H1 (cell line): ENCODE measurements at regions not wholly inside any gene's neighbourhood (a gene's known extent, or its start where the extent isn't known, plus 50 kb on each side); places are given as distances from the start of the nearest gene placed in this dataset.

Experiments
- CTCF ChIA-PET: fragments of 300-600 bp; sonication (Branson Sonifier 250); formaldehyde crosslinking; loops from one replicate; lab custom pipeline; 2021; ENCODE audit not compliant: partially characterized antibody; lab: Charles Lee
- POLR2A ChIA-PET: fragments of 300-600 bp; sonication (Branson Sonifier 250); formaldehyde crosslinking; loops from one replicate; lab custom pipeline; 2021; ENCODE audit warnings: inconsistent platforms; ENCODE audit not compliant: partially characterized antibody; lab: Charles Lee
- DNase-seq, 2 experiments: peaks; one replicate each; pipeline versions ENCODE4 v3.0.0 to v3.0.0-alpha.2; 2010 to 2022; ENCODE audit warnings: low spot score in 2 of 2, low read depth in 1 of 2, mixed read lengths in 1 of 2
- FAIRE-seq: peaks from 2 replicates; lab custom pipeline; 2011; peaks lifted over from hg19 to GRCh38; lab: Jason Lieb, UNC
- H2AFZ ChIP-seq: 2 replicates; pipeline ENCODE4 v1.8.1; 2012; ENCODE audit warnings: low read length, inconsistent platforms
- H2AK5ac ChIP-seq: 2 replicates; pipeline ENCODE4 v1.6.1; 2013; ENCODE audit warnings: low read depth, low read length
- H2BK120ac ChIP-seq: replicated peaks from 2 replicates; pipeline ENCODE3; 2013; ENCODE audit warnings: low read depth, low read length, inconsistent platforms
- H2BK12ac ChIP-seq: 2 replicates; pipeline ENCODE4 v1.6.1; 2013; ENCODE audit warnings: low read depth, low read length
- H2BK15ac ChIP-seq: 2 replicates; pipeline ENCODE4 v1.6.1; 2013; ENCODE audit warnings: low read length
- H2BK20ac ChIP-seq: 2 replicates; pipeline ENCODE4 v1.6.1; 2013; ENCODE audit warnings: low read length
- H2BK5ac ChIP-seq: 2 replicates; pipeline ENCODE4 v1.6.1; 2013; ENCODE audit warnings: low read depth, low read length
- H3K14ac ChIP-seq: 2 replicates; pipeline ENCODE4 v1.6.1; 2013; ENCODE audit warnings: inconsistent platforms; ENCODE audit not compliant: insufficient read length
- H3K18ac ChIP-seq: 2 replicates; pipeline ENCODE4 v1.6.1; 2013; ENCODE audit warnings: low read length; ENCODE audit errors: extremely low read depth
- H3K23ac ChIP-seq: 2 replicates; pipeline ENCODE4 v1.6.1; 2013; ENCODE audit warnings: inconsistent platforms; ENCODE audit not compliant: insufficient read length
- H3K23me2 ChIP-seq: 2 replicates; pipeline ENCODE4 v1.6.1; 2013; ENCODE audit warnings: low read depth, low read length
- H3K27ac ChIP-seq: 2 replicates; pipeline ENCODE4 v1.6.1; 2011; ENCODE audit warnings: low read depth, low read length, inconsistent platforms
- H3K27me3 ChIP-seq, 4 experiments: replicated peaks in 1 of 4; 1 replicate in 1 of 4; 2 replicates in 3 of 4; pipeline versions ENCODE4 v1.6.1 to v1.8.1; 2011 to 2013; ENCODE audit warnings: low read length in 3 of 4, mild to moderate bottlenecking in 3 of 4, inconsistent platforms in 2 of 4, mixed read lengths in 2 of 4, moderate library complexity in 1 of 4; ENCODE audit not compliant: control insufficient read depth in 3 of 4, insufficient read depth in 3 of 4; ENCODE audit errors: extremely low read depth in 1 of 4
- H3K36me3 ChIP-seq, 4 experiments: 2 replicates each; pipeline versions ENCODE4 v1.6.1 to v1.8.1; 2011 to 2013; ENCODE audit warnings: mild to moderate bottlenecking in 4 of 4, low read length in 3 of 4, moderate library complexity in 2 of 4, control low read depth in 1 of 4, inconsistent platforms in 1 of 4; ENCODE audit not compliant: insufficient read depth in 4 of 4, control insufficient read depth in 2 of 4
- H3K4ac ChIP-seq: replicated peaks from 2 replicates; pipeline ENCODE3; 2013; ENCODE audit warnings: low read length, low read depth, mixed read lengths, inconsistent platforms; ENCODE audit not compliant: insufficient read length
- H3K4me1 ChIP-seq, 4 experiments: replicated peaks in 1 of 4; 1 replicate in 1 of 4; 2 replicates in 3 of 4; pipeline versions ENCODE4 v1.6.1 to v1.8.1; 2011 to 2013; ENCODE audit warnings: low read length in 3 of 4, inconsistent platforms in 2 of 4, mixed read lengths in 1 of 4; ENCODE audit not compliant: insufficient read depth in 4 of 4, control insufficient read depth in 3 of 4
- H3K4me2 ChIP-seq, 2 experiments: 2 replicates each; pipeline versions ENCODE4 v1.6.1 to v1.8.1; 2011 to 2013; ENCODE audit warnings: low read depth in 2 of 2, low read length in 2 of 2, control low read depth in 1 of 2, inconsistent platforms in 1 of 2, mild to moderate bottlenecking in 1 of 2; ENCODE audit not compliant: insufficient read depth in 1 of 2
- H3K4me3 ChIP-seq, 4 experiments: fragments of 200-600, 300-600 bp in 1 of 4; sonication (generic), shearing (Covaris generic), sonication (Bioruptor Twin) in 1 of 4; 2 replicates each; pipeline versions ENCODE4 v1.5.1 to v1.8.1; 2011 to 2016; ENCODE audit warnings: low read length in 4 of 4, low read depth in 3 of 4, control low read depth in 2 of 4, inconsistent platforms in 2 of 4, mild to moderate bottlenecking in 2 of 4, mixed read lengths in 1 of 4, moderate library complexity in 1 of 4; ENCODE audit not compliant: insufficient read depth in 2 of 4; ENCODE audit errors: extremely low read depth in 1 of 4
- H3K56ac ChIP-seq: replicated peaks from 2 replicates; pipeline ENCODE3; 2013; ENCODE audit warnings: low read depth, mild to moderate bottlenecking, mixed read lengths, low read length, inconsistent platforms; ENCODE audit not compliant: insufficient read length
- H3K79me1 ChIP-seq: 2 replicates; pipeline ENCODE4 v1.6.1; 2013; ENCODE audit warnings: low read depth, low read length, control low read depth
- H3K79me2 ChIP-seq, 2 experiments: 2 replicates each; pipeline versions ENCODE4 v1.6.1 to v1.8.1; 2012 to 2013; ENCODE audit warnings: low read length in 2 of 2, mild to moderate bottlenecking in 2 of 2, inconsistent platforms in 1 of 2; ENCODE audit not compliant: insufficient read depth in 2 of 2, control insufficient read depth in 1 of 2
- H3K9ac ChIP-seq, 4 experiments: replicated peaks in 1 of 4; 1 replicate in 1 of 4; 2 replicates in 3 of 4; pipeline versions ENCODE4 v1.6.1 to v1.8.1; 2011 to 2013; ENCODE audit warnings: low read depth in 3 of 4, low read length in 3 of 4, control low read depth in 2 of 4, mild to moderate bottlenecking in 2 of 4, moderate library complexity in 2 of 4, inconsistent platforms in 1 of 4; ENCODE audit errors: extremely low read depth in 1 of 4
- H3K9me3 ChIP-seq, 2 experiments: 2 replicates each; pipeline versions ENCODE4 v1.6.1 to v1.8.1; 2012 to 2013; ENCODE audit warnings: mild to moderate bottlenecking in 2 of 2, moderate library complexity in 2 of 2, control low read depth in 1 of 2, inconsistent platforms in 1 of 2, low read depth in 1 of 2, low read length in 1 of 2, mixed read lengths in 1 of 2; ENCODE audit not compliant: insufficient read depth in 2 of 2
- H4K20me1 ChIP-seq, 2 experiments: replicated peaks in 1 of 2; 2 replicates each; pipeline versions ENCODE3 to v1.8.1; 2011 to 2013; ENCODE audit warnings: inconsistent platforms in 2 of 2, low read length in 2 of 2, mild to moderate bottlenecking in 1 of 2; ENCODE audit not compliant: insufficient read depth in 2 of 2, control insufficient read depth in 1 of 2
- H4K5ac ChIP-seq: 2 replicates; pipeline ENCODE4 v1.6.1; 2013; ENCODE audit warnings: low read length, low read depth, mixed read lengths, inconsistent platforms; ENCODE audit not compliant: insufficient read length
- H4K8ac ChIP-seq: 2 replicates; pipeline ENCODE4 v1.8.0; 2013; ENCODE audit warnings: mild to moderate bottlenecking, moderate library complexity, low read length, inconsistent platforms; ENCODE audit not compliant: insufficient read depth; ENCODE audit errors: extremely low read depth
- H4K91ac ChIP-seq: replicated peaks from 2 replicates; pipeline ENCODE3; 2013; ENCODE audit warnings: low read length, mixed read lengths, inconsistent platforms; ENCODE audit not compliant: insufficient read length
- CBX8 ChIP-seq: fragments of 300-800, 300-1000 bp; sonication (generic); IDR thresholded peaks from 2 replicates; pipeline ENCODE4 v1.7.1; 2016; ENCODE audit warnings: low read depth, low read length, borderline replicate concordance
- CHD2 ChIP-seq: IDR thresholded peaks from 2 replicates; pipeline ENCODE4 v1.6.1; 2012; ENCODE audit warnings: low read length, improper control_type of control experiment
- CTBP2 ChIP-seq: IDR thresholded peaks from 2 replicates; pipeline ENCODE4 v1.7.0; 2011; ENCODE audit warnings: borderline replicate concordance, mild to moderate bottlenecking, moderate library complexity, mixed read lengths, low read length; ENCODE audit not compliant: insufficient read depth, insufficient read length
- KDM4A ChIP-seq: IDR thresholded peaks from one replicate; pipeline ENCODE4 v1.7.1; 2012; ENCODE audit warnings: low read depth, mild to moderate bottlenecking, moderate library complexity, low read length, inconsistent platforms; ENCODE audit not compliant: severe bottlenecking
- MAFK ChIP-seq: IDR thresholded peaks from 2 replicates; pipeline ENCODE4 v1.6.1; 2012; ENCODE audit warnings: low read depth, mild to moderate bottlenecking, improper control_type of control experiment, low read length
- NRF1 ChIP-seq: IDR thresholded peaks from 2 replicates; pipeline ENCODE4 v1.6.1; 2011; ENCODE audit warnings: mild to moderate bottlenecking, low read depth, low read length, improper control_type of control experiment
- POLR2AphosphoS5 ChIP-seq: IDR thresholded peaks from 2 replicates; pipeline ENCODE4 v1.6.1; 2011; ENCODE audit warnings: low read depth, low read length
- RAD21 ChIP-seq, 2 experiments: IDR thresholded peaks in 1 of 2; conservative IDR thresholded peaks in 1 of 2; 2 replicates each; pipeline ENCODE4 v1.6.1; 2011; ENCODE audit warnings: low read depth in 2 of 2, low read length in 2 of 2, improper control_type of control experiment in 1 of 2, inconsistent platforms in 1 of 2, mild to moderate bottlenecking in 1 of 2, moderate library complexity in 1 of 2
- SAP30 ChIP-seq: fragments of 300-600 bp; sonication (generic); IDR thresholded peaks from 2 replicates; pipeline ENCODE4 v1.7.1; 2012; ENCODE audit warnings: low read length, moderate library complexity, mild to moderate bottlenecking, inconsistent platforms; ENCODE audit not compliant: insufficient read depth, insufficient replicate concordance
- SIX5 ChIP-seq: IDR thresholded peaks from 2 replicates; pipeline ENCODE4 v1.6.1; 2011; ENCODE audit warnings: mild to moderate bottlenecking, low read depth, low read length
- SP4 ChIP-seq: IDR thresholded peaks from 2 replicates; pipeline ENCODE4 v1.6.1; 2012; ENCODE audit warnings: low read length, inconsistent platforms
- TAF7 ChIP-seq: optimal IDR thresholded peaks from 2 replicates; pipeline ENCODE3; 2011; ENCODE audit warnings: low read depth, mild to moderate bottlenecking, inconsistent platforms, low read length, moderate library complexity, borderline replicate concordance
- WGBS, 2 experiments: shearing (Covaris generic) in 1 of 2; methylation state at CpG; one replicate each; pipeline versions ENCODE4 v1.1.6 to v1.1.7; 2013 to 2015; ENCODE audit warnings: low lambda C conversion rate in 2 of 2, mixed read lengths in 2 of 2, inconsistent platforms in 1 of 2, low coverage in 1 of 2, missing lambda C conversion rate in 1 of 2; ENCODE audit not compliant: insufficient replicate concordance in 2 of 2, insufficient coverage in 1 of 2, insufficient read length in 1 of 2; ENCODE audit errors: extremely low coverage in 1 of 2, missing lambda C conversion rate in 1 of 2; 5-methylcytosine and 5-hydroxymethylcytosine counted together

- Histone ChIP-seq H2BK12ac (no peak overlapping the region), H4K20me1 (peaks cover 0 to 2% of the 10 kb centered on the region in 2 experiments), H4K8ac (no peak overlapping the region), H4K91ac (no peak overlapping the region), H3K9ac (no peak overlapping the region), H2BK5ac (no peak overlapping the region), H2AFZ (no peak overlapping the region), H3K79me2 (no peaks in the 10 kb centered on the region), H3K79me1 (no peaks in the 10 kb centered on the region), H3K27ac (no peak overlapping the region), H3K14ac (no peak overlapping the region), H3K4me1 (no peaks in the 10 kb centered on the region), H3K56ac (no peak overlapping the region), H3K36me3 (no peaks in the 10 kb centered on the region), H3K23ac (no peak overlapping the region), H3K4ac (no peak overlapping the region), H3K27me3 (no peaks in the 10 kb centered on the region), H3K18ac (no peak overlapping the region), H3K4me2 (no peak overlapping the region), H2BK120ac (no peak overlapping the region), H4K5ac (no peak overlapping the region), H3K23me2 (no peaks in the 10 kb centered on the region), H3K9me3 (no peaks in the 10 kb centered on the region), H2BK15ac (no peak overlapping the region), H2AK5ac (no peak overlapping the region), H2BK20ac (no peak overlapping the region), H3K4me3 (no peak overlapping the region)
- FAIRE-seq (no peak), DNase-seq (no peak)
- no peak for TF ChIP-seq SP4
- TF ChIP-seq POLR2AphosphoS5: no peak
- no peak for TF ChIP-seq SAP30
- no peak for TF ChIP-seq SIX5
- no peak for TF ChIP-seq NRF1
- no peak for TF ChIP-seq RAD21 (IDR thresholded peaks at IDR 0.05 in 1 of 2, conservative IDR thresholded peaks at IDR 0.05 in 1 of 2; ENCODE audit: low read depth in 2 of 2, low read length in 2 of 2)
- TF ChIP-seq CBX8: no peak
- TF ChIP-seq TAF7: no peak
- TF ChIP-seq CHD2: no peak
- no peak for TF ChIP-seq KDM4A
- no peak for TF ChIP-seq CTBP2
- TF ChIP-seq MAFK: no peak
- WGBS, 2 experiments: 80% methylated on average over 5 of the region's 7 CpGs; no CpG with 5 or more reads in 1 of the 2 experiments
- ChIA-PET POLR2A (no interaction called here), CTCF (no interaction called here)
These were observed 260.1 kb upstream of the C1orf174 start for GRCh38 chr1:4160181-4160580.
